CD4-positive, alpha-beta T cell treated with Interleukin-6 for 4 hours (primary cell): ENCODE measurements at regions not wholly inside any gene's neighbourhood (a gene's known extent, or its start where the extent isn't known, plus 50 kb on each side); places are given as distances from the start of the nearest gene placed in this dataset.
"Not testable (repeated sequence)": the region's sequence is repeated elsewhere in the genome, so short reads cannot be mapped to it uniquely, and the experiment has no call there.

ENCODE experiments used
- DNase-seq: peaks from one replicate; pipeline ENCODE4 v3.0.0-alpha.2; 2020; ENCODE audit warnings: mixed read lengths

- DNase-seq, result no peak
Observed at GRCh38 chr5:1961952-1962595, 79.3 kb upstream of the IRX4 start.

GRCh38 chr5:1961304-1961946 lies 78.7 kb upstream of the IRX4 start:
- no peak for DNase-seq

GRCh38 chr5:1960595-1961303 lies 78.0 kb upstream of the IRX4 start:
- DNase-seq, result no peak

- DNase-seq, result no peak
Observed at GRCh38 chr5:1959725-1960581, 77.2 kb upstream of the IRX4 start.

GRCh38 chr5:1959231-1959630 lies 76.5 kb upstream of the IRX4 start:
- DNase-seq, result no peak

- DNase-seq, result no peak
Observed at GRCh38 chr5:1958211-1959010, 75.7 kb upstream of the IRX4 start.

- DNase-seq, result no peak
Observed at GRCh38 chr5:1955586-1955985, 72.9 kb upstream of the IRX4 start.

DNA sequence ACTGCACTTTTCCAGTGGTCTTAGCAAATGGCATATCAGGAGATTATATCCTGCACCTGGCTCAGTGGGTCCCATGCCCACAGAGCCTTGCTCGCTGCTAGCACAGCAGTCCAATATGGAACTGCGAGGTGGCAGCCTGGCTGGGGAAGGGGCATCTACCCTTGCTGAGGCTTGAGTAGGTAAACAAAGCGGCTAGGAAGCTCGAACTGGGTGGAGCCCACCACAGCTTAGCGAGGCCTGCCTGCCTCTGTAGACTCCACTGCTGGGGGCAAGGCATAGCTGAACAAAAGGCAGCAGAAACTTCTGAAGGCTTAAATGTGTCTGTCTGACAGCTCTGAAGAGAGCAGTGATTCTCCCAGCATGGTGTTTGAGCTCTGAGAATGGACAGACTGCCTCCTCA lies 71.0 kb upstream of the IRX4 start:
- DNase-seq, result not testable (repeated sequence)

- no peak for DNase-seq
Observed at GRCh38 chr5:1952444-1953099, 69.8 kb upstream of the IRX4 start.

- no peak for DNase-seq
Observed at GRCh38 chr5:1952021-1952420, 69.3 kb upstream of the IRX4 start.

DNA sequence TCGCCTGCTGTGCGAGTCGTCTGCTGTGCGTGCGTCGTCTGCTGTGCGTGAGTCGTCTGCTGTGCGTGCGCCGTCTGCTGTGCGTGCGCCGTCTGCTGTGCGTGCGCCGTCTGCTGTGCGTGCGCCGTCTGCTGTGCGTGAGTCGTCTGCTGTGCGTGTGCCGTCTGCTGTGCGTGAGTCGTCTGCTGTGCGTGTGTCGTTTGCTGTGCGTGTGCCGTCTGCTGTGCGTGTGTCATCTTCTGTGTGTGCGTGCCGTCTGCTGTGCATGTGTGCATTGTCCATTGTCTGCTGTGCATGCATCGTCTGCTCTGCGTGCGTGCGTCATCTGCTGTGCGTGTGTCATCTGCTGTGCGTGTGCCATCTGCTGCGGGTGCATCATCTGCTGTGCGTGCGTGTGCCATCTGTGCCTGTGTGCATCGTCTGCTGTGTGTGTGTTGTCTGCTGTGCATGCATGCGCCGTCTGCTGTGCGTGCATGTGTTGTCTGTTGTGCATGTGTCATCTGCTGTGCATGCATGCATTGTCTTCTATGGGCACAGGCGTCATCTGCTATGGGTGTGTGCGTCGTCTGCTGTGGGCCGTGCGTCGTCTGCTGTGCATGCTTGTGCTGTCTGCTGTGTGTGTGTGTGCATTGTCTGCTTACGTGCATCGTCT lies 68.6 kb upstream of the IRX4 start:
- no peak for DNase-seq

- DNase-seq, result no peak
Observed at GRCh38 chr5:1950708-1951103, 68.0 kb upstream of the IRX4 start.

DNA sequence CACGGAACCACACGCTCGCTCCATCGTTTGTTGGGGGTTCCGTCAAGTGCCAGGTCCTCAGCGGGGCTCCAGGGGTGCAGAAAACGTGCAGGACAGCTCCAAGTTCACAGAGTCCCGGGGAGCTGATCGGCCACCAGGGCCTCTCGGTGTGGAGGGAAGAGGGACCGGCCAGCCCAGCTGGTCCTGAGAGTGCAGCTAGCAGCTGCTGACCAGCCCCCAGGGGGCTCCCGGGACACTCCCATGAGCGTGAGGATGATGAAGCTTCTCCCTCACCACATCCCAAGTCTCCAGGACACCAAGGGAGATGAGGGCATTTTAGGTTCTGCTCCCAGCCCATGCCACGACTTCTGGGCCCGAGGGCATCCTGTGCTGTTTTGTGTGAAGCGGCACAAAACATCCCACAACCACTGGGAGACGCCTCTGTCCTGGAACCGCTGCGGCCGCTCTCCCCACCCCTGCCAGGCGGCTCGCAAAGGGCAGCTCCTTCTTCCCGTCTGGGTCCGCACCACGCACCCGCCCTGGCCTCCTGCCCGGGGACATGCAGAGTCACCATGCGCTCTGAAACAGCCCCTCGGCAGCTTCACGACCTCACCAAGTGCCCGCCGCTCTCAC lies 67.5 kb upstream of the IRX4 start:
- no peak for DNase-seq

DNA sequence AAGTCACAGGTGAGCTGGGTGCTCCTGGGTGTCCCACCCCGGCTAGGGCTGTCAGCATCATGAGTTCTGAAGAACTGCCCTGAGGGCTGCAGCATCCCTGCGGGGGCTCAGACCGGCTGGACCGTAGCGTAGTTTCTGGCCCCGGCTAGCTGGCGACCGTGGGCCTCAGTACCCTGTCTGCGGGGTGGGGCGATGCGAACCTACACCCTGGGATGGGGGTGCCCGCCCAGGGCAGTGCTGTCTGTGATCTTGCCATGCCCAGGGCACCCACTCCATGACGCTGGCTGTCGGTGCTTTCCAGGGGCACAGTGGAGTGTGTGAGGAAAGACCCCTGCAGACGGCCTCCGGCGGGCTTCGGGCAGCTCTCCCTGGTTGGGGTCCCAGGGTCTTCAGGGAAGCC lies 66.5 kb upstream of the IRX4 start:
- no peak for DNase-seq

GRCh38 chr5:1948663-1949191 lies 66.0 kb upstream of the IRX4 start:
- DNase-seq, result no peak

DNA sequence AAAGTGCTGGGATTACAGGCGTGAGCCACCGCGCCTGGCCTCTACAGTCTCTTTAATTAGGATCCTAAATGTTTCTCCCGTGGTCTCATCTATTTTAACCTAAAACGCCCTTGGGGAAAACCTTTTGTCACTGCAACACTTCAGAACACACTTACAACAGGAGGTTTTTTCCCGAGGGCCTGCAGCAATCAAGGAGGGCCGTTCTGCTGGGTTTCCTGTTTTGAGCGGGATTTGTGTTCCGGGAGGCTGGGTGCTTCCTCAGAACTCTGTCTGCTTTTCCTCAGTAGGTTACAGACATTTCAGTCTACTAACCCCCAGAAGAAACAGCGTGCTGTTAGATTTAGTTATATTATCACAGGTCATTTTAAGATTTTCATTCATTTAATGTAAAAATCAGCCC lies 65.4 kb upstream of the IRX4 start:
- no peak for DNase-seq

DNA sequence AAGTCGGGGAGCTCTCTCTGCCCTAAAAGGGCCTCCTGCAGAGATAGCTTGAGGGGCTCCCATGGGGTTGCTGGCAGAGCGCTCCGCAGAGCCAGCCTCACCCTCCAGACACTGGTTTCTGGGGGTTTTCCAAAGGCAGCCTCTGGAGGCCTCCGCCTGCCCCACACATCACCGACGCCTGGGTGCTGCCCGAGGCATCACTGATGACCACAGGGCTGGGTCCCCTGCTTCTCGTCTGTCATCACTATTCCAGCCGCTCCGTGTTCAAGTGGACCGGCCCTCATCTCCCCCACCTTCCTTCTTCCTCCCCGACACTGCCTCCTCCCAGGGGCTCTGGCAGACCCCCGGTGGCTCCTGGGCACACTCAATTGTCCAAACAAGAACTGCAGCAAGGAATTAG lies 64.1 kb upstream of the IRX4 start:
- no peak for DNase-seq

- DNase-seq, result no peak
Observed at GRCh38 chr5:1946122-1946677, 63.5 kb upstream of the IRX4 start.

DNA sequence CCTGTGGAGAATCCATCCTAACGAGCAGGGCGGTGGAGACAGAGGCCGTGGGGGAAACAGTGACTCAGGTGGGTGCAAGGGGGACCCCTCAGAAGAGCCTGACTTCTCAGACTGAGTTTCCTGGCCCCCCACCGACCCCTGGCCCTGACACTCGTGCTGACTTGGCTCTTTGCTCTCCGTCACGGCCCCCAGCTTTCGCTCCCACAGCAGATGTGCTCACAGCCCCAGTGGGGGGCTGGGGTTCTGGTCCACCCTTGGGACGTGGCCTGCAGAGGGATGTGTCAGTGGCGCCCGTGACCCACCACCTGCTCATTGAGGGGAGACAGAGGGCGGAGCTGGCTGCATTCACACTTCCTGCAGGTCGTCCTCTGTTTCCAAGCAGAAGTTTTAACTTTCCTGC lies 62.9 kb upstream of the IRX4 start:
- no peak for DNase-seq

GRCh38 chr5:1944408-1944807 lies 61.7 kb upstream of the IRX4 start:
- DNase-seq, result no peak
